ENCODE measurements at regions not wholly inside any gene's neighbourhood (a gene's known extent, or its start where the extent isn't known, plus 50 kb on each side); places are given as distances from the start of the nearest gene placed in this dataset.

DNA sequence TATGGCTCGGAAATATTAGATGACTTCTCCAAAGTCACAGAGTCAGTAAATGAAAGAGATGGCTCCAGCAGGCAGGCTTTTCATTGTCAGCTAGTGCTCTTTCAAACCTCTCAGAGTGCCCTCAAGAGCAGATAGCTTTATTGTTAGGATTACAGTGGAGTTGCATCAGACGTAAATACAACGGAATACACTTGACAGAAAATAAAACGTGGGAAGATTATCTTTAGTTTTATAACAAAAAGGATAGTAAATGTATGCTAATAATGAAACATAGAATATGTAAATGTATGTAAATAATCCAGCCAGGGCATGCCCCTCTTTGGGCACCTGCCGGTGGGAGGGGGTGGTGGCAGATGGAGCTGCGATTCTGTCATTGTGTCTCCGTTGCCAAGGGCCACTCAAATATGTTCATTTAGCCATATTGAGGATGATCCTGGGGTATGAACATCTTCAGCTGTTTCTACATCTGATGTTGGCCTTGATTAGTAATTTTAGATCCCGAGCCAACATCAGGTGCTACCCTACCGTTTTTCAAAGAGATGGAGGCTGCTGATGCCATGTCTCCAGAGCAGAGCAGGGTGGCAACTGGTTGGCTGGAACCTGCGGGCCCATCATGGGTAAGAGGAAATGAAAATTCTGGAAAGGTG is 358.3 kb upstream of the SULF2 start:
- peaks cover 4 to 9% (median 8%) of the 10 kb centered on the region in 3 donors for H3K27me3 Mint-ChIP-seq (ENCODE audit: low read depth in 3 of 3)
- no peaks in the 10 kb centered on the region for H3K36me3 Mint-ChIP-seq
- TF ChIP-seq, protein P1, sequence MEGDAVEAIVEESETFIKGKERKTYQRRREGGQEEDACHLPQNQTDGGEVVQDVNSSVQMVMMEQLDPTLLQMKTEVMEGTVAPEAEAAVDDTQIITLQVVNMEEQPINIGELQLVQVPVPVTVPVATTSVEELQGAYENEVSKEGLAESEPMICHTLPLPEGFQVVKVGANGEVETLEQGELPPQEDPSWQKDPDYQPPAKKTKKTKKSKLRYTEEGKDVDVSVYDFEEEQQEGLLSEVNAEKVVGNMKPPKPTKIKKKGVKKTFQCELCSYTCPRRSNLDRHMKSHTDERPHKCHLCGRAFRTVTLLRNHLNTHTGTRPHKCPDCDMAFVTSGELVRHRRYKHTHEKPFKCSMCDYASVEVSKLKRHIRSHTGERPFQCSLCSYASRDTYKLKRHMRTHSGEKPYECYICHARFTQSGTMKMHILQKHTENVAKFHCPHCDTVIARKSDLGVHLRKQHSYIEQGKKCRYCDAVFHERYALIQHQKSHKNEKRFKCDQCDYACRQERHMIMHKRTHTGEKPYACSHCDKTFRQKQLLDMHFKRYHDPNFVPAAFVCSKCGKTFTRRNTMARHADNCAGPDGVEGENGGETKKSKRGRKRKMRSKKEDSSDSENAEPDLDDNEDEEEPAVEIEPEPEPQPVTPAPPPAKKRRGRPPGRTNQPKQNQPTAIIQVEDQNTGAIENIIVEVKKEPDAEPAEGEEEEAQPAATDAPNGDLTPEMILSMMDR (IDR thresholded peaks at IDR 0.05) = no peak
- no peaks in the 10 kb centered on the region for H3K4me1 Mint-ChIP-seq
- no peaks in the 10 kb centered on the region for H3K27me3 ChIP-seq (ENCODE audit: control insufficient read depth in 2 of 2, insufficient read depth in 2 of 2, low read length in 2 of 2)
- no peak overlapping the region for H3K27ac ChIP-seq (ENCODE audit: low read depth in 1 of 2, low read length in 2 of 2)
- peaks cover 6 to 19% (median 7%) of the 10 kb centered on the region in 7 donors for H3K9me3 Mint-ChIP-seq
- H4K20me1 ChIP-seq (ENCODE audit: insufficient read depth, low read length) = no peaks in the 10 kb centered on the region
- H3K79me2 ChIP-seq (ENCODE audit: insufficient read depth, low read length) = no peaks in the 10 kb centered on the region
- no peaks in the 10 kb centered on the region for H3K36me3 ChIP-seq (replicated peaks in 1 of 2; ENCODE audit: control insufficient read depth in 1 of 2, insufficient read depth in 2 of 2, low read length in 2 of 2)
- no peak overlapping the region for H3K4me2 ChIP-seq (replicated peaks; ENCODE audit: extremely low read depth, low read length, poor library complexity, severe bottlenecking)
- intact Hi-C loops (cut with micrococcal nuclease) = no loop called here
- H3K4me1 ChIP-seq (ENCODE audit: control insufficient read depth in 1 of 2, insufficient read depth in 2 of 2, low read length in 2 of 2) = no peaks in the 10 kb centered on the region
- peaks cover 2 to 4% of the 10 kb centered on the region in 2 donors for H3K9me3 ChIP-seq (replicated peaks in 1 of 2; ENCODE audit: control insufficient read depth in 1 of 2, insufficient read depth in 1 of 2, low read length in 2 of 2)
- 85% methylated on average over 7 of the region's 10 CpGs for WGBS (ENCODE audit: insufficient coverage)
- no peak overlapping the region for H3K9ac ChIP-seq (ENCODE audit: insufficient read depth, low read length, poor library complexity, severe bottlenecking)
- no peak for DNase-seq
- no peak overlapping the region for H3K4me3 Mint-ChIP-seq
- H3K4me3 ChIP-seq (replicated peaks in 1 of 3; ENCODE audit: low read depth in 2 of 3, low read length in 3 of 3) = no peak overlapping the region
- no peak overlapping the region for H2AFZ ChIP-seq (ENCODE audit: insufficient read depth, low read depth, low read length, poor library complexity, severe bottlenecking)
- no peak overlapping the region for H3K27ac Mint-ChIP-seq

DNA sequence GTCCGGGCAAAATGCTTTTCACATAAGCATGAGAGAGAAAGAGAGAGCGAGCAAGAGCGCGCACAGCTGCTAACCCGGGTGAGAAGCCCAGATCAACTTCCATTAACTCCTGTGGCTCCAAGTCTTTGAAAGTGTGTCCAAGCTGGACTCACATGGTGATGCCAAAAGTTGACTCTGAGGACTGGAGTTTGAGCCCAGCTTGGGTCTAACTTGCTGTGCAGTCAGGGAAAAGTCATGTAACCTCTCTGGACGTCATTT is 357.2 kb upstream of the SULF2 start:
- peaks cover 4 to 9% (median 9%) of the 10 kb centered on the region in 3 donors for H3K27me3 Mint-ChIP-seq (ENCODE audit: low read depth in 3 of 3)
- intact Hi-C loops (cut with micrococcal nuclease) = no loop called here
- H3K4me2 ChIP-seq (replicated peaks; ENCODE audit: extremely low read depth, low read length, poor library complexity, severe bottlenecking) = no peak overlapping the region
- no peak for DNase-seq
- no peak overlapping the region for H3K9ac ChIP-seq (ENCODE audit: insufficient read depth, low read length, poor library complexity, severe bottlenecking)
- H3K27me3 ChIP-seq (ENCODE audit: control insufficient read depth in 2 of 2, insufficient read depth in 2 of 2, low read length in 2 of 2) = no peaks in the 10 kb centered on the region
- H3K4me3 ChIP-seq (replicated peaks in 1 of 3; ENCODE audit: low read depth in 2 of 3, low read length in 3 of 3) = no peak overlapping the region
- peaks cover 6 to 19% (median 7%) of the 10 kb centered on the region in 7 donors for H3K9me3 Mint-ChIP-seq
- no peaks in the 10 kb centered on the region for H3K4me1 Mint-ChIP-seq
- no peak overlapping the region for H3K4me3 Mint-ChIP-seq
- H3K4me1 ChIP-seq (ENCODE audit: control insufficient read depth in 1 of 2, insufficient read depth in 2 of 2, low read length in 2 of 2) = no peaks in the 10 kb centered on the region
- TF ChIP-seq, protein P1 (IDR thresholded peaks at IDR 0.05) = no peak
- no peaks in the 10 kb centered on the region for H3K36me3 Mint-ChIP-seq
- 80% methylated on average over 1 of the region's 6 CpGs for WGBS (ENCODE audit: insufficient coverage)
- no peaks in the 10 kb centered on the region for H3K79me2 ChIP-seq (ENCODE audit: insufficient read depth, low read length)
- H3K36me3 ChIP-seq (replicated peaks in 1 of 2; ENCODE audit: control insufficient read depth in 1 of 2, insufficient read depth in 2 of 2, low read length in 2 of 2) = no peaks in the 10 kb centered on the region
- peaks cover 2 to 4% of the 10 kb centered on the region in 2 donors for H3K9me3 ChIP-seq (replicated peaks in 1 of 2; ENCODE audit: control insufficient read depth in 1 of 2, insufficient read depth in 1 of 2, low read length in 2 of 2)
- no peaks in the 10 kb centered on the region for H4K20me1 ChIP-seq (ENCODE audit: insufficient read depth, low read length)
- H2AFZ ChIP-seq (ENCODE audit: insufficient read depth, low read depth, low read length, poor library complexity, severe bottlenecking) = no peak overlapping the region
- H3K27ac Mint-ChIP-seq = no peak overlapping the region
- no peak overlapping the region for H3K27ac ChIP-seq (ENCODE audit: low read depth in 1 of 2, low read length in 2 of 2)

All from CD14-positive monocyte (primary cell).